ENCODE measurements at regions not wholly inside any gene's neighbourhood (a gene's known extent, or its start where the extent isn't known, plus 50 kb on each side); places are given as distances from the start of the nearest gene placed in this dataset.

- no peak for DNase-seq (ENCODE audit: low spot score in 2 of 2, unreplicated experiment in 2 of 2)
- TF ChIP-seq, protein P1, sequence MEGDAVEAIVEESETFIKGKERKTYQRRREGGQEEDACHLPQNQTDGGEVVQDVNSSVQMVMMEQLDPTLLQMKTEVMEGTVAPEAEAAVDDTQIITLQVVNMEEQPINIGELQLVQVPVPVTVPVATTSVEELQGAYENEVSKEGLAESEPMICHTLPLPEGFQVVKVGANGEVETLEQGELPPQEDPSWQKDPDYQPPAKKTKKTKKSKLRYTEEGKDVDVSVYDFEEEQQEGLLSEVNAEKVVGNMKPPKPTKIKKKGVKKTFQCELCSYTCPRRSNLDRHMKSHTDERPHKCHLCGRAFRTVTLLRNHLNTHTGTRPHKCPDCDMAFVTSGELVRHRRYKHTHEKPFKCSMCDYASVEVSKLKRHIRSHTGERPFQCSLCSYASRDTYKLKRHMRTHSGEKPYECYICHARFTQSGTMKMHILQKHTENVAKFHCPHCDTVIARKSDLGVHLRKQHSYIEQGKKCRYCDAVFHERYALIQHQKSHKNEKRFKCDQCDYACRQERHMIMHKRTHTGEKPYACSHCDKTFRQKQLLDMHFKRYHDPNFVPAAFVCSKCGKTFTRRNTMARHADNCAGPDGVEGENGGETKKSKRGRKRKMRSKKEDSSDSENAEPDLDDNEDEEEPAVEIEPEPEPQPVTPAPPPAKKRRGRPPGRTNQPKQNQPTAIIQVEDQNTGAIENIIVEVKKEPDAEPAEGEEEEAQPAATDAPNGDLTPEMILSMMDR (IDR thresholded peaks at IDR 0.05; ENCODE audit: unreplicated experiment), result no peak
- Mint-ChIP-seq H3K4me1 (no peaks in the 10 kb centered on the region), H3K9me3 (peaks cover 24% of the 10 kb centered on the region), H3K27ac (no peak overlapping the region), H3K4me3 (no peak overlapping the region), H3K27me3 (ENCODE audit: low read depth) (peaks cover 1% of the 10 kb centered on the region), H3K36me3 (no peaks in the 10 kb centered on the region)
Measured at GRCh38 chr1:166570954-166571353, 268.3 kb upstream of the POGK start.

DNA sequence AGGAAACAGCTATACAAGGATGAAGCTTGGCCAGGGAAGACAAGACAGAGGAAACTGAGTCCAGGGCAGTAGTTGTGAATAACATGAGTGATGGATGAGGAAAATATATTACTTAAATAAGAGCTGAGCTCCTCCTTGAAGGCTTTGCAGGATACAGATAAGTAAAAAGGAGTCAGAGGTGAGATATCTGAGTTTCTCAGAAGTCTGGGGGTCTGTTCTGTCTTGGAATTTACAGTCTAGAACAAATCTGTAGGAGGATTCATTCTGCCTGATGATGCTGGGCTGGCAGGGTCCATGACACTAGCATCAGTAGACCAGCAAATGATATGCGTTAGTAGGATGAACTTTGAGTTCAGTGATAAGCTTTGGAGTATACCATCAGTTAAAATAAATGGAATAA is 266.1 kb upstream of the POGK start:
- TF ChIP-seq, protein P1 (IDR thresholded peaks at IDR 0.05; ENCODE audit: unreplicated experiment), result no peak
- Mint-ChIP-seq H3K4me3 (no peak overlapping the region), H3K27me3 (ENCODE audit: low read depth) (peaks cover 1% of the 10 kb centered on the region), H3K9me3 (peaks cover 9% of the 10 kb centered on the region), H3K27ac (no peak overlapping the region), H3K4me1 (no peaks in the 10 kb centered on the region), H3K36me3 (no peaks in the 10 kb centered on the region)
- DNase-seq (ENCODE audit: low spot score in 2 of 2, unreplicated experiment in 2 of 2), result no peak

DNA sequence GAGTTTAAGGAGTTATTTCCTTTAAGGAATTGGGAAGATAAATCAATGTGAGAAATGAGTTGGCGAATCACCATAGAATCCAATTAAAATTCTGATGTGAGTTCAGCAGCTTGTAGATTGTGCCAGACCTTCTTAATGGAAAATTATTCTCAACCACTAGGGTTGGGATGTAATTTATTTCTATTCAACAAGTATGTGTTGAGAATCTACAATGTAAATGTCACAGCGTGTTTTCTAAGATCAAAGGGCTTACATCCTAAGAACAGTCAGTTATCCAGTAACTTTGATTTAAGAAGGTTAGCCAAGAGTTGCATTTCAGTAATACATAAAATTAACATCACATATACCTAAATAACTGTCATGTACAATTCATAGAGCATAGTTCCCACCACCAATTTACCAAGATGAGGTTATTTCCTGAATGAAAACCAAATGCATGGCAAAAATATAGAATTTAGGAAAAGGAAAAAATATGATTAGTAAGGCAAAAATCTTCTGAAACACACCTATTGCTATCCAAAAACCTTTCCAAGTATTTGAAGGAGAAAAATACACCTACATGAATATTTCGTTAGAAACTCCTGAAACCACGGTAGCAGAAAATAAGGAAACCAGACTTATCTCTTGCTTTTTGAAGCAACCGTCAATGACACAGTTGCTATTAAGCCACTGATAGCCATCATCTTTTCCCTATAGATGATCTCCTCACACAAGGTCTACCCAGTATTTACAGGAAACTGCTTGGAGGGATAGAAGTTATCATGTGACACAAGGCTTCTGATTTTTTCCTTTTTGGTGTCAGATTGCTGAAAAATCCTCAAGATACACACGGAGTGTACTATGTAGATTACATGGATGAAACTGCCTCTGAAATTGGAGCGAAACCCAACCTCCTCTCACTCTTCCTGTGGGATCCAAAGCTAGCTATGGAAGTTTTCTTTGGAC is 259.4 kb upstream of the POGK start:
- Mint-ChIP-seq H3K27ac (no peak overlapping the region), H3K4me3 (no peak overlapping the region), H3K4me1 (no peaks in the 10 kb centered on the region), H3K9me3 (no peaks in the 10 kb centered on the region), H3K27me3 (ENCODE audit: low read depth) (peaks cover 21% of the 10 kb centered on the region), H3K36me3 (no peaks in the 10 kb centered on the region)
- TF ChIP-seq, protein P1 (IDR thresholded peaks at IDR 0.05; ENCODE audit: unreplicated experiment), result no peak
- no peak for DNase-seq (ENCODE audit: low spot score in 2 of 2, unreplicated experiment in 2 of 2)

DNA sequence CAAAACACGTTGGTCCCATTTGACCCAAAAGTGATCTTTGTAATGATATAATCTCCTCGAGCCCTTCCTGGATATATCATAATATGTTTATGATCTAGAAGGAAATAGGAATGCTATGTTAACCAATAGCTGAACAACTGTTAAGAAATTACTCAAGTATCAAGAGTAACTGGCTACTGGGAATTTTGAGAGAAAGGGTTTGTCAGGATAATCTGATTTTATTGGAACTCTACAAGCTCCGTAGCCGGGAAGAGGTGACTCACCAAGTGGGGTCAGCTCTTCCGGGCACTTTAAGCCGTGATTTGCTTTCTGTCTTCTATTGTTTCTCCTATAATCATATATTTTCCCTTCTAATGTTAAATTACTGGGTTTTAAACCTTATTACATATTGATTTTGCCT is 250.5 kb upstream of the POGK start:
- H3K27ac Mint-ChIP-seq, result no peak overlapping the region
- no peak overlapping the region for H3K4me3 Mint-ChIP-seq
- no peaks in the 10 kb centered on the region for H3K9me3 Mint-ChIP-seq
- peaks cover 13% of the 10 kb centered on the region for H3K27me3 Mint-ChIP-seq (ENCODE audit: low read depth)
- TF ChIP-seq, protein P1 (IDR thresholded peaks at IDR 0.05; ENCODE audit: unreplicated experiment), result no peak
- peaks cover 2% of the 10 kb centered on the region for H3K4me1 Mint-ChIP-seq
- DNase-seq (ENCODE audit: low spot score in 2 of 2, unreplicated experiment in 2 of 2), result no peak
- H3K36me3 Mint-ChIP-seq, result no peaks in the 10 kb centered on the region

DNA sequence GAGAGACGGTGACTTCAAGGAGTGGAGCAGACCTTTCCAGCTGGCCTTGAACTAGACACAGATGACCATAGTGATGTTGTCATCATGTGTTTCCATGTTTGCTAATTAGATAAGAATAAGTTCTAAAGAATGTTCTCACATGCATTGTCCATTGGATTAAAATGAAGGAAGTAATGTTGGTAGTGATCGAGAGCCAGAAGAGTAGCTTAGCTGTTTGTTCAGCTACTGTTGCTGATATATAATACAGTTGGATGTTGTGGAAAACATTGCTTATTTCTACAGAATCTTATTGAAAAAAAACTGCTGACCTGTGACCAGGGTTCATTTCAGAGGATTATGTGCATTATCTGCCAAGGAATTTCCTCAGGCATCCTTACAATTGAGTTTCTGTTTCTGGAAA is 249.1 kb upstream of the POGK start:
- no peaks in the 10 kb centered on the region for H3K9me3 Mint-ChIP-seq
- H3K27ac Mint-ChIP-seq, result no peak overlapping the region
- no peak for DNase-seq (ENCODE audit: low spot score in 2 of 2, unreplicated experiment in 2 of 2)
- H3K27me3 Mint-ChIP-seq (ENCODE audit: low read depth), result peaks cover 10% of the 10 kb centered on the region
- no peak overlapping the region for H3K4me3 Mint-ChIP-seq
- H3K36me3 Mint-ChIP-seq, result no peaks in the 10 kb centered on the region
- H3K4me1 Mint-ChIP-seq, result peaks cover 3% of the 10 kb centered on the region
- TF ChIP-seq, protein P1 (IDR thresholded peaks at IDR 0.05; ENCODE audit: unreplicated experiment), result no peak
